Lower lobe of right lung (tissue), 2 donors: ENCODE measurements at regions not wholly inside any gene's neighbourhood (a gene's known extent, or its start where the extent isn't known, plus 50 kb on each side); places are given as distances from the start of the nearest gene placed in this dataset.
"Not testable (repeated sequence)": the region's sequence is repeated elsewhere in the genome, so short reads cannot be mapped to it uniquely, and the experiment has no call there.

Experiments used
- ATAC-seq, 2 donors: fragments of 200-7000 bp; cut with Tn5 transposase; one replicate each; pipeline ENCODE4 v1.9.1; 2020 to 2022; ENCODE audit warnings: mild to moderate bottlenecking in 2 of 2, moderate library complexity in 2 of 2
- DNase-seq: peaks from one replicate; pipeline ENCODE4 v3.0.0-alpha.2; 2020
- H3K27ac ChIP-seq: fragments of 200-600 bp; one replicate; pipeline ENCODE4 v1.8.0; 2022
- H3K27me3 ChIP-seq: fragments of 200-600 bp; one replicate; pipeline ENCODE4 v1.8.0; 2022; ENCODE audit warnings: low read depth
- H3K36me3 ChIP-seq: fragments of 200-600 bp; one replicate; pipeline ENCODE4 v1.8.0; 2022; ENCODE audit warnings: mild to moderate bottlenecking
- H3K4me1 ChIP-seq: fragments of 200-600 bp; one replicate; pipeline ENCODE4 v1.8.0; 2022
- H3K4me3 ChIP-seq: fragments of 200-600 bp; one replicate; pipeline ENCODE4 v1.8.0; 2022; ENCODE audit warnings: mild to moderate bottlenecking
- H3K9me3 ChIP-seq: fragments of 200-600 bp; one replicate; pipeline ENCODE4 v1.8.0; 2022
- CTCF ChIP-seq: fragments of 200-600 bp; IDR thresholded peaks from one replicate; pipeline ENCODE4 v1.8.0; 2022; ENCODE audit warnings: antibody characterized with exemption, mild to moderate bottlenecking
- intact Hi-C: fragments of 100-400 bp; cut with DNase I; formaldehyde crosslinking; loops from one replicate; pipeline ENCODE4 v1.11.0; 2022
- donor health status: DM: no; HTN: yes; CAD: no; lungs with severe emphysema.

GRCh38 chr5:166117072-166118066 is 2174.1 kb upstream of the WWC1 start:
- H3K27ac ChIP-seq: no peak overlapping the region

GRCh38 chr5:166119506-166119905 is 2171.9 kb upstream of the WWC1 start:
- H3K27ac ChIP-seq: no peak overlapping the region
- no peaks in the 10 kb centered on the region for H3K4me1 ChIP-seq
- intact Hi-C loops: no loop called here
- H3K4me3 ChIP-seq: no peak overlapping the region
- no peaks in the 10 kb centered on the region for H3K27me3 ChIP-seq
- TF ChIP-seq CTCF: no peak
- no peak for ATAC-seq
- no peak for DNase-seq
- H3K36me3 ChIP-seq: no peaks in the 10 kb centered on the region
- no peaks in the 10 kb centered on the region for H3K9me3 ChIP-seq

More at GRCh38 chr5:166117072-166118066, 2174.1 kb upstream of the WWC1 start:
- Histone ChIP-seq H3K4me1 (no peaks in the 10 kb centered on the region), H3K27me3 (no peaks in the 10 kb centered on the region), H3K36me3 (no peaks in the 10 kb centered on the region), H3K4me3 (no peak overlapping the region), H3K9me3 (no peaks in the 10 kb centered on the region)
- no peak for TF ChIP-seq CTCF
- intact Hi-C loops: no loop called here
- ATAC-seq (no peak), DNase-seq (no peak)

GRCh38 chr5:166123717-166124116 is 2167.7 kb upstream of the WWC1 start:
- Histone ChIP-seq H3K4me1 (no peaks in the 10 kb centered on the region), H3K9me3 (no peaks in the 10 kb centered on the region), H3K27ac (no peak overlapping the region), H3K36me3 (no peaks in the 10 kb centered on the region), H3K4me3 (no peak overlapping the region), H3K27me3 (no peaks in the 10 kb centered on the region)
- no peak for ATAC-seq
- intact Hi-C loops: no loop called here
- TF ChIP-seq CTCF: no peak
- no peak for DNase-seq

- H3K4me3 ChIP-seq: no peak overlapping the region
- DNase-seq (no peak), ATAC-seq (peak in 1 of 2 donors; percentile 24)
- intact Hi-C loops: no loop called here
- no peak overlapping the region for H3K27ac ChIP-seq
- H3K9me3 ChIP-seq: no peaks in the 10 kb centered on the region
- H3K36me3 ChIP-seq: no peaks in the 10 kb centered on the region
- no peaks in the 10 kb centered on the region for H3K4me1 ChIP-seq
- TF ChIP-seq CTCF: no peak
- no peaks in the 10 kb centered on the region for H3K27me3 ChIP-seq
Observed at GRCh38 chr5:166127766-166128570, 2163.5 kb upstream of the WWC1 start.

- ATAC-seq, DNase-seq, intact Hi-C loops: not testable (repeated sequence)
Observed at GRCh38 chr5:166145107-166145506, 2146.3 kb upstream of the WWC1 start.

More at GRCh38 chr5:166145107-166145506, 2146.3 kb upstream of the WWC1 start:
- H3K4me3 ChIP-seq, H3K4me1 ChIP-seq, H3K9me3 ChIP-seq, H3K27me3 ChIP-seq, H3K27ac ChIP-seq, H3K36me3 ChIP-seq: not testable (repeated sequence)
